AG04450 (cell line): ENCODE measurements at regions not wholly inside any gene's neighbourhood (a gene's known extent, or its start where the extent isn't known, plus 50 kb on each side); places are given as distances from the start of the nearest gene placed in this dataset.

Experiments
- CTCF ChIA-PET: fragments of 300-600, 350-600 bp; formaldehyde crosslinking; extraction: SDS; loops from one replicate; lab custom pipeline; 2022; ENCODE audit warnings: antibody characterized with exemption, inconsistent platforms; lab: Charles Lee
- POLR2A ChIA-PET: fragments of 350-600 bp; formaldehyde crosslinking; extraction: SDS; loops from one replicate; lab custom pipeline; 2021; ENCODE audit warnings: antibody characterized with exemption, inconsistent platforms; lab: Yijun Ruan, JAX
- DNase-seq: peaks from one replicate; pipeline ENCODE4 v3.0.0-alpha.2; 2011; ENCODE audit warnings: low read depth, low spot score
- H3K27ac ChIP-seq: one replicate; pipeline ENCODE4 v1.5.1; 2012; ENCODE audit warnings: low read depth, low read length, control low read depth
- H3K27me3 ChIP-seq: one replicate; pipeline ENCODE4 v1.6.0; 2012; ENCODE audit warnings: low read length; ENCODE audit not compliant: control insufficient read depth, insufficient read depth
- H3K4me3 ChIP-seq: 2 replicates; pipeline ENCODE4 v1.5.1; 2011; ENCODE audit warnings: mild to moderate bottlenecking, low read depth, low read length, control low read depth
- H3K9me3 ChIP-seq: 2 replicates; pipeline ENCODE4 v1.5.1; 2012; ENCODE audit warnings: low read length; ENCODE audit not compliant: control insufficient read depth, insufficient read depth
- TF ChIP-seq, protein P1 (sequence below): IDR thresholded peaks from 2 replicates; pipeline ENCODE4 v1.5.1; 2011; ENCODE audit warnings: low read depth, low read length, control low read depth, inconsistent platforms

DNA sequence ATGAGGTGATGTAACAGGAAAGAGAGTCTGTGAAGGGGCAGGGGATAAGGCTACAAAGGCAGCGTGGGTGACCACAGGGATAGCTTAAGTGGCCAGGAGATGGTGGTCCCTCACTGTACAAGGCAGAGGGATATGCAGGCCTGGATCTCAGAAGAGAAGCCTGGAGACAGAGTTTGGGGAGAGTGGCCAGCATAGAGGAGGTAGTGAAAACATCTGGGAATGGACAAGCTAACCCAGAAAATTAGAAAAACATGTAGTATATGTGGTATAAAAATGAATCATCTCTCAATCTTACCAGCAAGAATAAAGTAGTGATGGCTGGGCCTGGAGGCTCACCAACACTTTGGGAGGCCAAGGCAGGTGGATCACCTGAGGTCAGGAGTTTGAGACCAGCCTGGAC lies 349.2 kb upstream of the KLF4 start:
- CTCF ChIA-PET: no interaction called here
- TF ChIP-seq, protein P1, sequence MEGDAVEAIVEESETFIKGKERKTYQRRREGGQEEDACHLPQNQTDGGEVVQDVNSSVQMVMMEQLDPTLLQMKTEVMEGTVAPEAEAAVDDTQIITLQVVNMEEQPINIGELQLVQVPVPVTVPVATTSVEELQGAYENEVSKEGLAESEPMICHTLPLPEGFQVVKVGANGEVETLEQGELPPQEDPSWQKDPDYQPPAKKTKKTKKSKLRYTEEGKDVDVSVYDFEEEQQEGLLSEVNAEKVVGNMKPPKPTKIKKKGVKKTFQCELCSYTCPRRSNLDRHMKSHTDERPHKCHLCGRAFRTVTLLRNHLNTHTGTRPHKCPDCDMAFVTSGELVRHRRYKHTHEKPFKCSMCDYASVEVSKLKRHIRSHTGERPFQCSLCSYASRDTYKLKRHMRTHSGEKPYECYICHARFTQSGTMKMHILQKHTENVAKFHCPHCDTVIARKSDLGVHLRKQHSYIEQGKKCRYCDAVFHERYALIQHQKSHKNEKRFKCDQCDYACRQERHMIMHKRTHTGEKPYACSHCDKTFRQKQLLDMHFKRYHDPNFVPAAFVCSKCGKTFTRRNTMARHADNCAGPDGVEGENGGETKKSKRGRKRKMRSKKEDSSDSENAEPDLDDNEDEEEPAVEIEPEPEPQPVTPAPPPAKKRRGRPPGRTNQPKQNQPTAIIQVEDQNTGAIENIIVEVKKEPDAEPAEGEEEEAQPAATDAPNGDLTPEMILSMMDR: no peak

DNA sequence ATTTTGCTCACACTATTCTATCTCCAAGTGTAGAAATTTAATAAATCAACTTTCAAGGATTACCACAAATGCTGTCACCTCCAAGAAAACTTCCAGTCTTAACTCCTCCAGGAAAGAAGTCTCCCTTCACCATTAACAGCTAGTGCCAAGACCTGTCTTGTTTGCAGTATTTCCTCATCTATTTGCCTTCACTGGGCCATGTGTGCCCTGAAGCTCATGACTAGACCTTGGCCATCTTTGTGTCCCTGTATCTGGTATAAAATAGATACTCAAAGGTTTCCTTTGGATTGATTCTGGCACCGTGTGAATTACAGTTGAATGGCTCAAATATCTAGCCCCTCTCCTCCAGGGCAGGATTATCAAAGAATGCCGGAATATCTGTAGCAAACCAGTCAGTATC lies 346.7 kb upstream of the KLF4 start:
- Histone ChIP-seq H3K9me3 (no peaks in the 10 kb centered on the region), H3K27me3 (peaks cover 2% of the 10 kb centered on the region), H3K27ac (no peak overlapping the region), H3K4me3 (no peak overlapping the region)
- TF ChIP-seq, protein P1: no peak
- ChIA-PET CTCF (no interaction called here), POLR2A (no interaction called here)
- no peak for DNase-seq

More for the DNA sequence above, 349.2 kb upstream of the KLF4 start:
- H3K4me3 ChIP-seq: no peak overlapping the region
- no peak for DNase-seq
- no peaks in the 10 kb centered on the region for H3K9me3 ChIP-seq
- no peak overlapping the region for H3K27ac ChIP-seq
- H3K27me3 ChIP-seq: peaks cover 2% of the 10 kb centered on the region
- POLR2A ChIA-PET: no interaction called here

DNA sequence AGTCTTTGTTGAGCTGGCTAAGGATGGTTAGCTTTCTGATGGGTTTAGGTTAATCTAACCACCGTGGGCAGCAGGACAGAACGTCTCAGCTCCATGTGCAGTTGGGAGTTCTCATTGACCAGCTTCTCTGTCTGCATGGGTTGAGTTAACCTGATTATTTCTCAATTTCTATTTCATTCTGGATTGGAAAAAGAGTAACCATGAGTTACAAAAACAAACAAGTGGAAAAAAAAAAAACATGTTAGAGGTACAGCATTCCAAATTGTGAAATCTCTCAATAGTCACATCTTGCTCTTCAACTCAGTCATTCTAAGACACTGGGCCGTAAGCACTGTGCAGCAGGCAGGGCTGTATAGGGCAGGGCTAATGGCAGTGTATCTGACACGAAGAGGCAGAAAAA lies 343.7 kb upstream of the KLF4 start:
- TF ChIP-seq, protein P1: no peak
- Histone ChIP-seq H3K4me3 (no peak overlapping the region), H3K27me3 (peaks cover 2% of the 10 kb centered on the region), H3K27ac (no peak overlapping the region), H3K9me3 (no peaks in the 10 kb centered on the region)
- CTCF ChIA-PET: no interaction called here
- POLR2A ChIA-PET: interaction anchor here (0.6 kb wide), 1 partner anchor 316 kb away, joined by 3 read pairs; no protein-coding TSS in a partner anchor
- DNase-seq: no peak

DNA sequence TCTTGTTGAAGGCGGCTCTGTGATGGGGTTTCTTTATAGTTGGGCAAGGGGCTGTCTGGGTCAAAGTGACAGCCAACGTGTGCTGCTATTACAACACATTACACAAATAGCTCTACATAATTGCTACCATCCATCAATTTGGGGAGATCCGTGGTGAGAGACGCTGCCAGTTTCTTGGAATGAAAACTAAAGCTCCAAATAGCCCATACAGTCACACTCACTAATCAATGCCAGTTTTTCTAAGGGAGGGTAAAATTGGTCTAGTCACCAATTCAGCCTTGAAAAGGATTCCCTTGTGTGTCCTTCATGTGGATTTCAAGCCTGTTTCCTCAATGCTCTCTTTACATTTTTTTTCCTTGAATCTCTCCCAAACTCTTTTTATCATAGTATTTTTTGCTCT lies 343.3 kb upstream of the KLF4 start:
- ChIA-PET CTCF (no interaction called here), POLR2A (interaction anchor here (0.6 kb wide), 1 partner anchor 316 kb away, joined by 3 read pairs; no protein-coding TSS in a partner anchor)
- Histone ChIP-seq H3K27me3 (peaks cover 2% of the 10 kb centered on the region), H3K9me3 (no peaks in the 10 kb centered on the region), H3K4me3 (no peak overlapping the region), H3K27ac (no peak overlapping the region)
- no peak for DNase-seq
- TF ChIP-seq, protein P1: no peak

DNA sequence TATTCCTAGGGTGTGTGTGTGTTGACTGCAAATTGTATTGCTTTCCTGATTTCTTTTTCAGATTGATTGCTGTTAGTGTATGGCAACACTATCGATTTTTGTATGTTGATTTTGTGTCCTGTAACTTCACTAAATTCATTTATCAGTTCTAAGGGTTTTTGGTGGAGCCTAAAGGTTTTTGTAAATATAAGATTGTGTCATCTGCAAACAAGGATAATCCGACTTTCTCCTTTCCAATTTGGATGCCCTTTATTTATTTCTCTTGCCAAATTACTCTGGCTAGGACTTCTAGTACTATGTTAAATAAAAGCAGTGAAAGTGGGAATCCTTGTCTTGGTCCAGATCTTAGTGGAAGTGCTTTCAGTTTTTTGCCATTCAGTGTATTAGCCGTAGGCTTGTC lies 340.9 kb upstream of the KLF4 start:
- no peak for DNase-seq
- Histone ChIP-seq H3K27ac (no peak overlapping the region), H3K4me3 (no peak overlapping the region), H3K27me3 (no peaks in the 10 kb centered on the region), H3K9me3 (no peaks in the 10 kb centered on the region)
- ChIA-PET CTCF (no interaction called here), POLR2A (no interaction called here)
- TF ChIP-seq, protein P1: no peak
